Erythroblast (primary cell): ENCODE measurements at regions not wholly inside any gene's neighbourhood (a gene's known extent, or its start where the extent isn't known, plus 50 kb on each side); places are given as distances from the start of the nearest gene placed in this dataset.

ENCODE experiments used
- GATA1 ChIP-seq: IDR thresholded peaks from 2 replicates; pipeline ENCODE4 v1.6.1; 2011; ENCODE audit warnings: low read depth, mild to moderate bottlenecking, control low read depth, low read length, moderate library complexity
- POLR2A ChIP-seq: IDR thresholded peaks from 2 replicates; pipeline ENCODE4 v1.6.1; 2011; ENCODE audit warnings: mild to moderate bottlenecking, low read length

DNA sequence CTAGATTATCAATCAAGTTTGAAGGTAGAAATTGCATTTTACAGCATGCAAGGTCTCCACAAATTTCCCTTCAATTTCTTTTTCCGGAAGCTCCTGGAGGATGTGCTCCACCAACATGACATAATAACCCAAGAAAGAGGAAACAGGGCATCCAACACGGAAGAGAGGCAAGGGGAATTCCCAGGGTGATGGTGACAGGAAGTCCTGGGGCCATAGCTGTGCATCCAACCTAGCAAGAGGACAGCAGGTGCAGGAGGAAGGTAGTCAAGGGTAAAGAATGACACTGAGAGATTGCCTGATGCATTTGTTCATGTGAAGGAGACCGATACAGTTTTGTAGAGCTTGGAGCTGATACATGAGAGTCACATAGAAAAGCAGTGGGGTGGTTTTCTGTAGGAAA, 115.7 kb upstream of the LSM6 start:
- no peak for TF ChIP-seq POLR2A
- no peak for TF ChIP-seq GATA1
